ENCODE measurements at regions not wholly inside any gene's neighbourhood (a gene's known extent, or its start where the extent isn't known, plus 50 kb on each side); places are given as distances from the start of the nearest gene placed in this dataset.

DNA sequence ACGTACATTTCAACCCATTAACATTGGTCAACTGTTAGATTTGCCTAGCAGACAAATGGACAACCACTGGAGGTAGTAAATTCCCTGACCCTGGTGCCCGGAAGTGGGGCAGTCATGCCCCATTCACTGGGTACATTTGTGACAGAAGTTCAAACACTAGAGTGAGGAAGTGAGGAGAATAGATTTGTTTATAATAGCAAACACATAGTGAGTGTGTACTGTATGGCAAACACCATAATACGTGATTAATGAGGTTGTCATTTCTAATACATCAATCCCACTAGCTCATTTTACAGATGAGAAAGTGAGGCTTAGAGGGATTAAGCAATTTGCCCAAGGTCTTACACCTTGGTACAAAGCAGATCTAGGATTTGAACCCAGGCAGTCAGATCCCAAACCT lies 181.9 kb upstream of the MKLN1 start:
- H3K4me3 ChIP-seq (replicated peaks; ENCODE audit: low read depth, low read length), result no peak overlapping the region
- no peak for DNase-seq (ENCODE audit: low read depth)
- TF ChIP-seq, protein P1, sequence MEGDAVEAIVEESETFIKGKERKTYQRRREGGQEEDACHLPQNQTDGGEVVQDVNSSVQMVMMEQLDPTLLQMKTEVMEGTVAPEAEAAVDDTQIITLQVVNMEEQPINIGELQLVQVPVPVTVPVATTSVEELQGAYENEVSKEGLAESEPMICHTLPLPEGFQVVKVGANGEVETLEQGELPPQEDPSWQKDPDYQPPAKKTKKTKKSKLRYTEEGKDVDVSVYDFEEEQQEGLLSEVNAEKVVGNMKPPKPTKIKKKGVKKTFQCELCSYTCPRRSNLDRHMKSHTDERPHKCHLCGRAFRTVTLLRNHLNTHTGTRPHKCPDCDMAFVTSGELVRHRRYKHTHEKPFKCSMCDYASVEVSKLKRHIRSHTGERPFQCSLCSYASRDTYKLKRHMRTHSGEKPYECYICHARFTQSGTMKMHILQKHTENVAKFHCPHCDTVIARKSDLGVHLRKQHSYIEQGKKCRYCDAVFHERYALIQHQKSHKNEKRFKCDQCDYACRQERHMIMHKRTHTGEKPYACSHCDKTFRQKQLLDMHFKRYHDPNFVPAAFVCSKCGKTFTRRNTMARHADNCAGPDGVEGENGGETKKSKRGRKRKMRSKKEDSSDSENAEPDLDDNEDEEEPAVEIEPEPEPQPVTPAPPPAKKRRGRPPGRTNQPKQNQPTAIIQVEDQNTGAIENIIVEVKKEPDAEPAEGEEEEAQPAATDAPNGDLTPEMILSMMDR (IDR thresholded peaks at IDR 0.05; ENCODE audit: low read length, missing control alignments), result no peak

DNA sequence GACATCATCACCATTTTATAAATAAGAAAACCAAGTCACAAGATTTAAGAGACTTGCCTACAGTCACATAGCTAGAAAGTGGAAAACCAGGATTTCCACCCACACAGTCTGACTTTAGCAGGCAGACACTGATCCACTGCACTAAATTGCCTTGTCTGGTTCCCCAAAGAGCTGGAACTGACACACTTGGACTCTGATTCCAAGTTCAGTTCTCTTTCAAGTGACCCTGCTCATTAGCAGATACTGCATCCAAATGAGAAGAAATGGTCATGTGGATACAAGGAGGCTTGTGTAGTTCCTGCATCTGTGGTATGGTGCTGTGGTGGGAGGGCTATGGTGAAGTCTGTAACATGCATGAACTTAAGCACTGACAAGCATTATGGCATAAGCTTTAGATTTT lies 180.1 kb upstream of the MKLN1 start:
- no peak for DNase-seq (ENCODE audit: low read depth)
- H3K4me3 ChIP-seq (replicated peaks; ENCODE audit: low read depth, low read length), result no peak overlapping the region
- TF ChIP-seq, protein P1 (IDR thresholded peaks at IDR 0.05; ENCODE audit: low read length, missing control alignments), result no peak

DNA sequence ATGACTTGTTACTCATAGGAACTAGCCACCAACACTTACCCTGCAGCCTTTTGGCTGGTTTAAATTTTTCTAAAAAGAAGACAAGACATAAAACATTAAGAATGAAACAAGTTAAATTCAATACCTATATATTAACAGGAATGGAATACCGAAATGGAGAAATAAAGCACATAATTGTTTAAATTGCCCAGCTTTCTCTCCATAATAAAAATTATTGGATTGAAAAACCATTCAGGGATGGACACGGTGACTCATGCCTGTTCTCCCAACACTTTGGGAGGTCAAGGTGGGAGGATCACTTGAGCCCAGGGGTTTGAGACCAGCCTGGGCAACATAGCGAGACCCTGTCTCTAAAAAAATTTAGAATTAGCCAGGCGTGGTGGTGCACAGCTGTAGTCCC lies 179.4 kb upstream of the MKLN1 start:
- TF ChIP-seq, protein P1 (IDR thresholded peaks at IDR 0.05; ENCODE audit: low read length, missing control alignments), result no peak
- no peak overlapping the region for H3K4me3 ChIP-seq (replicated peaks; ENCODE audit: low read depth, low read length)
- no peak for DNase-seq (ENCODE audit: low read depth)

DNA sequence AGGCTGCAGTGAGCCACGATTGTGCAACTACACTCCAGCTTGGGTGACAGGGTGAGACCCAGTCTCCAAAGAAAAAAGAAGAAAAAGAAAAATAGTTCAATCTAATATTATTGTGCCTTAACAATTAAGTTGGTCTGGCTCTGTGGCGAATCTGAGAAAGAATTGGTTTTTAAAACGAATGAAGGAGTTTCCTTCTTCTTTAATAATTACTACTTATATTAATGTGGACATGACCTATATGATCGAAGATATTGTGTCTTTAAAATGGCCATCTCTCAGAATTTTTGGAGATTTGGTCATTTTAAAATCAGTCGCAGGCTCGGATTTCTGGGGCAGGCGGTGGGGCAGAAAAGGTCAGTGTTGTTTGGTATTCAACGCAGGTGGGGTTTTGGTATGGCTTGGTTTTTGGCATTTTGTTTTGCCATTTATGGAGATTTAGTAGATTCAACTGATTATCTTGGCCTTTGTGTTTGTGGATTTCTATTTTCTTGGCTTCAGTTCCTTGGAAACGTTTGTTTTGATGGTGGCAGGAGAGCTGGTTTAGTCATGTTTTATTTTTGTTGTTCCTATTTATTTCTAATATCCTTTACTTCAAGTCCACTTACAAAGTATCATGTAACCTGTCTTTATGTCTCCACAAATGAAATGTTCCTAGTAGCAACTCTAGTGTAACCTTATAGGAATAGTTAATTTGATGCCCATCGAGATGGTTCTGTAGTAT lies 178.8 kb upstream of the MKLN1 start:
- TF ChIP-seq, protein P1 (IDR thresholded peaks at IDR 0.05; ENCODE audit: low read length, missing control alignments), result no peak
- no peak overlapping the region for H3K4me3 ChIP-seq (replicated peaks; ENCODE audit: low read depth, low read length)

DNA sequence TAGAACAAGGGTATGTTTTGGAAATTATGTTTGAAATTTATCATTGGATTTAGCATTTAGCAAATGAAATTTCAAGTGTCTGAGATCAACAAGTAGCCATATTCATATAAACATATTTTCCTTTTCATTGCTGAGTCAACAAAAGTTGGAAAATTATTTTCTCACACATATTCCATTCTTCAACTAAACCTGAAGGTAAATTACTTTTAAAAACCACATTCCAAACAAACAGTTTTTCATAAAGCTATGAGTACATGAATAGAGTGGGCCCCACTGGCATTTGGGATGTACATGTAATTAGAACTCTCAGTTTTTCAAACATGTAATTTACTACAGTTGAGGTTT lies 178.3 kb upstream of the MKLN1 start:
- TF ChIP-seq, protein P1 (IDR thresholded peaks at IDR 0.05; ENCODE audit: low read length, missing control alignments), result no peak
- DNase-seq (ENCODE audit: low read depth), result no peak
- H3K4me3 ChIP-seq (replicated peaks; ENCODE audit: low read depth, low read length), result no peak overlapping the region

More for the DNA sequence above, 178.8 kb upstream of the MKLN1 start:
- DNase-seq (ENCODE audit: low read depth), result no peak

DNA sequence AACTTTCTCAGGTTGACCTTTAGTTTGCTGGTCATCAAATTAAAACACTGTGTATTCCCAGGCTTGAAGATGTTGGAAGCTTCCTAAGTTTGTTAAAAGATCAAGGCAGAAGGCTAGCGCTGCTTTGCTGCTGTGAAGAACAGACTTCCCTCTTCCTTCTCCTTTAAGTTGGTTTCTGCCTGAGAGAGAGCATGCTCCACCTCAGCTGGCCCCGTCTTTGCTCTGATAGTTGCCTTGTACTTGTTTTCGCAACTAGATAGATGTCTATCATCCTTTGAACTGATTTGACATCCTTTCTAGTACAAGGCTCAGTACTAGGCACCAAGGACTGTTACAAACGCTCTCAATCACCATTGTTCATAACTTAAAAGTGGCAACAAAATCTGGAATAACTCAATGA lies 177.8 kb upstream of the MKLN1 start:
- H3K4me3 ChIP-seq (replicated peaks; ENCODE audit: low read depth, low read length), result no peak overlapping the region
- DNase-seq (ENCODE audit: low read depth), result no peak
- TF ChIP-seq, protein P1 (IDR thresholded peaks at IDR 0.05; ENCODE audit: low read length, missing control alignments), result no peak

DNA sequence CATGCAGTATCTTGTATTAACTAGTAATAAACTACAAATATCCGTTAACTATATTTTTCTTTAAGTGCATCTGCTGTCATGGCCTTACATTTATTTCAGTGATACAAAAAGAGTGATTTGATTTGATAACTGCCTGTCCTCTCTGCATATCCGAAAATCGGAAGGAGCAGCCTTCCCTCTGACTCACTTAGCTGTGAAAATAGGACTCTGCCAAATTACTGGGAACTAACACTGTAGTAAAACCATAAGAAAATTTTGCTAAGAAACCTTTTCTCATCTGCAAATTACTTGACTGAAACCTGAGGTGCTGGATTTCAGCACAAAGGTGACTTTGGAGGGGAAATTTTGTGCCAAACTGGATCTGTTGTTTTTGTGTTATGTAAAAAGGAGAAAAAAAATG lies 176.6 kb upstream of the MKLN1 start:
- DNase-seq (ENCODE audit: low read depth), result no peak
- H3K4me3 ChIP-seq (replicated peaks; ENCODE audit: low read depth, low read length), result no peak overlapping the region
- TF ChIP-seq, protein P1 (IDR thresholded peaks at IDR 0.05; ENCODE audit: low read length, missing control alignments), result no peak

All from fibroblast of pulmonary artery (primary cell).